Common myeloid progenitor, CD34-positive (primary cell): ENCODE measurements at regions not wholly inside any gene's neighbourhood (a gene's known extent, or its start where the extent isn't known, plus 50 kb on each side); places are given as distances from the start of the nearest gene placed in this dataset.

Experiments used
- CTCF ChIA-PET: fragments of 350-600 bp; sonication (Branson Sonifier 250); formaldehyde crosslinking; loops from one replicate; lab custom pipeline; 2021; ENCODE audit warnings: antibody characterized with exemption; lab: Charles Lee
- POLR2A ChIA-PET: fragments of 350-600 bp; sonication (Branson Sonifier 250); formaldehyde crosslinking; loops from one replicate; lab custom pipeline; 2021; ENCODE audit warnings: antibody characterized with exemption; lab: Charles Lee
- DNase-seq, 3 donors: peaks; one replicate each; pipeline versions ENCODE4 v3.0.0 to v3.0.0-alpha.2; 2013
- H3K27ac ChIP-seq, 2 experiments: 1 replicate in 1 of 2; 2 replicates in 1 of 2; pipeline ENCODE4 v1.7.0; 2013; ENCODE audit warnings: inconsistent platforms in 2 of 2, low read length in 2 of 2, mild to moderate bottlenecking in 2 of 2, low read depth in 1 of 2, moderate library complexity in 1 of 2; ENCODE audit not compliant: severe bottlenecking in 2 of 2, insufficient read depth in 1 of 2, poor library complexity in 1 of 2
- H3K27me3 ChIP-seq, 5 experiments: replicated peaks in 2 of 5; 1 replicate in 3 of 5; 2 replicates in 2 of 5; pipeline versions ENCODE4 v1.6.1 to v1.7.0; 2013; ENCODE audit warnings: low read length in 4 of 5, mild to moderate bottlenecking in 2 of 5, moderate library complexity in 2 of 5, inconsistent platforms in 1 of 5; ENCODE audit not compliant: insufficient read depth in 5 of 5, control insufficient read depth in 4 of 5
- H3K36me3 ChIP-seq, 4 experiments: 1 replicate in 2 of 4; 2 replicates in 2 of 4; pipeline versions ENCODE4 v1.6.1 to v1.7.0; 2013; ENCODE audit warnings: low read length in 3 of 4, control low read depth in 1 of 4, mild to moderate bottlenecking in 1 of 4; ENCODE audit not compliant: control insufficient read depth in 4 of 4, insufficient read depth in 4 of 4
- H3K4me1 ChIP-seq, 4 experiments: 1 replicate in 3 of 4; 2 replicates in 1 of 4; pipeline versions ENCODE4 v1.6.1 to v1.7.1; 2013; ENCODE audit warnings: low read length in 3 of 4, mild to moderate bottlenecking in 3 of 4, control low read depth in 1 of 4, inconsistent platforms in 1 of 4, moderate library complexity in 1 of 4; ENCODE audit not compliant: control insufficient read depth in 4 of 4, insufficient read depth in 4 of 4; ENCODE audit errors: control extremely low read depth in 1 of 4
- H3K4me3 ChIP-seq, 7 experiments: 1 replicate in 4 of 7; 2 replicates in 3 of 7; pipeline versions ENCODE4 v1.5.1 to v1.7.0; 2013; ENCODE audit warnings: mild to moderate bottlenecking in 7 of 7, low read length in 6 of 7, moderate library complexity in 6 of 7, inconsistent platforms in 2 of 7, low read depth in 2 of 7, control low read depth in 1 of 7; ENCODE audit not compliant: insufficient read depth in 4 of 7, control insufficient read depth in 1 of 7; ENCODE audit errors: extremely low read depth in 1 of 7
- H3K9me3 ChIP-seq, 5 experiments: 1 replicate in 4 of 5; 2 replicates in 1 of 5; pipeline versions ENCODE4 v1.6.1 to v1.7.1; 2013; ENCODE audit warnings: low read length in 4 of 5, mild to moderate bottlenecking in 2 of 5, inconsistent platforms in 1 of 5, low read depth in 1 of 5, moderate library complexity in 1 of 5; ENCODE audit not compliant: control insufficient read depth in 4 of 5, insufficient read depth in 2 of 5; ENCODE audit errors: control extremely low read depth in 1 of 5
- WGBS: methylation state at CpG from one replicate; pipeline ENCODE4 v1.1.5; 2013; ENCODE audit not compliant: insufficient coverage; 5-methylcytosine and 5-hydroxymethylcytosine counted together

- no peaks in the 10 kb centered on the region for H3K4me1 ChIP-seq
- WGBS, result 57% methylated on average over 1 of the region's 3 CpGs
- no peak for DNase-seq
- POLR2A ChIA-PET, result no interaction called here
- no peaks in the 10 kb centered on the region for H3K36me3 ChIP-seq
- H3K9me3 ChIP-seq, result no peaks in the 10 kb centered on the region
- no peak overlapping the region for H3K4me3 ChIP-seq
- H3K27me3 ChIP-seq, result no peaks in the 10 kb centered on the region
- no peak overlapping the region for H3K27ac ChIP-seq
- CTCF ChIA-PET, result no interaction called here
These were observed 685.3 kb downstream of the TRHDE start for GRCh38 chr12:72957454-72957853.

GRCh38 chr12:72966684-72967083 lies 694.5 kb downstream of the TRHDE start:
- Histone ChIP-seq H3K27me3 (no peaks in the 10 kb centered on the region), H3K27ac (no peak overlapping the region), H3K36me3 (no peaks in the 10 kb centered on the region), H3K4me3 (no peak overlapping the region), H3K9me3 (no peaks in the 10 kb centered on the region), H3K4me1 (no peaks in the 10 kb centered on the region)
- ChIA-PET POLR2A (no interaction called here), CTCF (no interaction called here)
- 80% methylated on average over 1 of the region's 3 CpGs for WGBS
- no peak for DNase-seq

GRCh38 chr12:72974954-72975555 lies 702.9 kb downstream of the TRHDE start:
- CTCF ChIA-PET, result no interaction called here
- Histone ChIP-seq H3K4me1 (no peaks in the 10 kb centered on the region), H3K36me3 (no peaks in the 10 kb centered on the region), H3K27me3 (no peaks in the 10 kb centered on the region), H3K27ac (no peak overlapping the region), H3K9me3 (peaks cover 0 to 4% (median 0%) of the 10 kb centered on the region in 5 experiments), H3K4me3 (no peak overlapping the region)
- POLR2A ChIA-PET, result no interaction called here
- WGBS, result 96% methylated on average over 9 of the region's 10 CpGs
- DNase-seq, result no peak

- no peaks in the 10 kb centered on the region for H3K36me3 ChIP-seq
- H3K4me1 ChIP-seq, result no peaks in the 10 kb centered on the region
- 100% methylated on average over 1 of the region's 4 CpGs for WGBS
- no peak overlapping the region for H3K4me3 ChIP-seq
- no peak overlapping the region for H3K27ac ChIP-seq
- no peaks in the 10 kb centered on the region for H3K27me3 ChIP-seq
- peaks cover 0 to 4% (median 1%) of the 10 kb centered on the region in 5 experiments for H3K9me3 ChIP-seq
- DNase-seq, result no peak
- ChIA-PET CTCF (no interaction called here), POLR2A (no interaction called here)
These were observed 706.8 kb downstream of the TRHDE start for GRCh38 chr12:72978999-72979398.

GRCh38 chr12:72982356-72982755 lies 710.2 kb downstream of the TRHDE start:
- H3K4me3 ChIP-seq, result no peak overlapping the region
- no peaks in the 10 kb centered on the region for H3K27me3 ChIP-seq
- no peak overlapping the region for H3K27ac ChIP-seq
- no peaks in the 10 kb centered on the region for H3K4me1 ChIP-seq
- H3K36me3 ChIP-seq, result no peaks in the 10 kb centered on the region
- 92% methylated on average over 3 of the region's 5 CpGs for WGBS
- CTCF ChIA-PET, result no interaction called here
- DNase-seq, result no peak
- POLR2A ChIA-PET, result no interaction called here
- H3K9me3 ChIP-seq, result peaks cover 0 to 1% (median 0%) of the 10 kb centered on the region in 5 experiments

GRCh38 chr12:72986963-72987362 lies 714.8 kb downstream of the TRHDE start:
- CTCF ChIA-PET, result no interaction called here
- Histone ChIP-seq H3K27ac (no peak overlapping the region), H3K4me3 (no peak overlapping the region), H3K4me1 (no peaks in the 10 kb centered on the region), H3K9me3 (no peaks in the 10 kb centered on the region), H3K36me3 (no peaks in the 10 kb centered on the region), H3K27me3 (no peaks in the 10 kb centered on the region)
- WGBS, result no CpG with 5 or more reads among the region's 1 CpG
- DNase-seq, result no peak
- POLR2A ChIA-PET, result no interaction called here

- no peaks in the 10 kb centered on the region for H3K36me3 ChIP-seq
- no peak for DNase-seq
- 100% methylated on average over 2 of the region's 4 CpGs for WGBS
- POLR2A ChIA-PET, result no interaction called here
- no peak overlapping the region for H3K27ac ChIP-seq
- no peaks in the 10 kb centered on the region for H3K27me3 ChIP-seq
- H3K4me3 ChIP-seq, result no peak overlapping the region
- H3K9me3 ChIP-seq, result no peaks in the 10 kb centered on the region
- H3K4me1 ChIP-seq, result no peaks in the 10 kb centered on the region
- CTCF ChIA-PET, result no interaction called here
These were observed 717.3 kb downstream of the TRHDE start for GRCh38 chr12:72989458-72989947.
